ENCODE measurements at regions not wholly inside any gene's neighbourhood (a gene's known extent, or its start where the extent isn't known, plus 50 kb on each side); places are given as distances from the start of the nearest gene placed in this dataset.

- no peak overlapping the region for H3K27ac ChIP-seq
- TF ChIP-seq, protein P1, sequence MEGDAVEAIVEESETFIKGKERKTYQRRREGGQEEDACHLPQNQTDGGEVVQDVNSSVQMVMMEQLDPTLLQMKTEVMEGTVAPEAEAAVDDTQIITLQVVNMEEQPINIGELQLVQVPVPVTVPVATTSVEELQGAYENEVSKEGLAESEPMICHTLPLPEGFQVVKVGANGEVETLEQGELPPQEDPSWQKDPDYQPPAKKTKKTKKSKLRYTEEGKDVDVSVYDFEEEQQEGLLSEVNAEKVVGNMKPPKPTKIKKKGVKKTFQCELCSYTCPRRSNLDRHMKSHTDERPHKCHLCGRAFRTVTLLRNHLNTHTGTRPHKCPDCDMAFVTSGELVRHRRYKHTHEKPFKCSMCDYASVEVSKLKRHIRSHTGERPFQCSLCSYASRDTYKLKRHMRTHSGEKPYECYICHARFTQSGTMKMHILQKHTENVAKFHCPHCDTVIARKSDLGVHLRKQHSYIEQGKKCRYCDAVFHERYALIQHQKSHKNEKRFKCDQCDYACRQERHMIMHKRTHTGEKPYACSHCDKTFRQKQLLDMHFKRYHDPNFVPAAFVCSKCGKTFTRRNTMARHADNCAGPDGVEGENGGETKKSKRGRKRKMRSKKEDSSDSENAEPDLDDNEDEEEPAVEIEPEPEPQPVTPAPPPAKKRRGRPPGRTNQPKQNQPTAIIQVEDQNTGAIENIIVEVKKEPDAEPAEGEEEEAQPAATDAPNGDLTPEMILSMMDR (IDR thresholded peaks at IDR 0.05), result no peak
- TF ChIP-seq ZFX (IDR thresholded peaks at IDR 0.05; ENCODE audit: borderline replicate concordance), result no peak
Measured at GRCh38 chr1:234535763-234536515, 57.0 kb upstream of the TARBP1 start.

DNA sequence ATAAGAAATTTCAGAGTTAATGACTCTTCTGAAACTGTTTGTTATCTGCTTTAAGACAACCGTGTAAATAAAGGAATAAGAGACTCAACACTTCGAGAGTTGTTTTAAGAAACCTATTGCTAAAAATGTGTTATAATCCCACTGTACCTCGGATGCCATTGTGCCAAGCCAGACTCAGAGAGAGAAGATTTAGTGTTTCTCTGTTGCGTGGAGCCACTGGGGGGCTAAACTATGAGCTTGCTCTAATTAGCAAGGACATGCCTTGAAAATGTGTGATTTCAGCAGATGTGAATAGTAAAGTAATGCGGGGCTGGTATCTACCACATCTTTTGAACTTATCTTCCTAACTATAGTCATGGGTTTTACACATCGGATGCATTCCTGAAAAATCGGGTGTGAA, 56.2 kb upstream of the TARBP1 start:
- no peak overlapping the region for H3K27ac ChIP-seq
- TF ChIP-seq, protein P1 (IDR thresholded peaks at IDR 0.05), result no peak
- TF ChIP-seq ZFX (IDR thresholded peaks at IDR 0.05; ENCODE audit: borderline replicate concordance), result no peak

- no peak overlapping the region for H3K27ac ChIP-seq
- no peak for TF ChIP-seq ZFX (IDR thresholded peaks at IDR 0.05; ENCODE audit: borderline replicate concordance)
- TF ChIP-seq, protein P1 (IDR thresholded peaks at IDR 0.05), result no peak
Measured at GRCh38 chr1:234533975-234534876, 55.2 kb upstream of the TARBP1 start.

GRCh38 chr1:234533034-234533891, 54.3 kb upstream of the TARBP1 start:
- no peak overlapping the region for H3K27ac ChIP-seq
- TF ChIP-seq, protein P1 (IDR thresholded peaks at IDR 0.05), result no peak
- no peak for TF ChIP-seq ZFX (IDR thresholded peaks at IDR 0.05; ENCODE audit: borderline replicate concordance)

DNA sequence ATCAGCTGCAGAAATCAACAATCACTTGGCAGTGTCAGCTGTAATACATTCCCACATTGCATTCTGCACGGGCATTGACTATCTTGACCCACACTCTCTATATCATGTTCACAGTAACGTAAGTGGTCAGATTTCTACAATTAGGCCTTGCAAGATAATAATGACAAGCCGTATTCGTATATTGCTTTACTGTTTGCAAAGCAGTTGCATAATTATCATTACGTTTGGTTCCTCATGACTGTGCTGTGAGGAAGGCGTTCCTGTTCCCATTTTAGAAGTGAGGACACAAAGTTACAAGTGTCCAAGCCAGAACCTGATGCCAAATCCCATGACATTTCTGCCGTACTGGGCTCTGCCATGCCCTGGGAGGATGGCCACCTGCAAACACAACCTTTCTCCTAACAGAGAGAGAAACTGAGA, 53.5 kb upstream of the TARBP1 start:
- no peak overlapping the region for H3K27ac ChIP-seq
- no peak for TF ChIP-seq ZFX (IDR thresholded peaks at IDR 0.05; ENCODE audit: borderline replicate concordance)
- TF ChIP-seq, protein P1 (IDR thresholded peaks at IDR 0.05), result no peak

DNA sequence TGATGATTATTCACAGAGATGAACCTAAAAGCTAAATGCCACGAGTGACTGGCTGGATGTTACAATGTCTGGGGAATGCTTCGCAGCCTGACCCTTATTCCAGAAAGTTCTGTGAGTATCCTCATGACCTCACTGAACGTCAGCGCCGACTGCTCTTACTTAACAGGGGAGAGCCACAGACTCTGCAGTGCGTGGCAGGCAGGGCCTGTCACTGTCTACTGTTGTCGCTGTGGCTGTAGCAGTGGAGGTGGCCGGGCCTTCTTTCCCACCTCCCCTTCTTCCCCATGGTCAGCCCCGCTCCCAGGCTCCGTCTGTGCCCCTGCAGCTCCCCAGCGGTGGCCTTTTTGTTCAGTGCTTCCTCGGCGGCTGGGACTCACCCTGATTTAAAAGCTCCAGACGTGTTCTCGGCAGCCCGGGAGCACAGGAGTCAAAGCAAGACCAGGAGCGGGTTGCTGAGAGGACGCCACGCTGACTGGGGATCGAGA, 52.2 kb upstream of the TARBP1 start:
- TF ChIP-seq ZFX (IDR thresholded peaks at IDR 0.05; ENCODE audit: borderline replicate concordance), result no peak
- TF ChIP-seq, protein P1 (IDR thresholded peaks at IDR 0.05), result no peak
- H3K27ac ChIP-seq, result no peak overlapping the region

Measured in 22Rv1 (cell line).